Astrocyte (in vitro differentiated cells and primary cell): ENCODE measurements at regions not wholly inside any gene's neighbourhood (a gene's known extent, or its start where the extent isn't known, plus 50 kb on each side); places are given as distances from the start of the nearest gene placed in this dataset.

ENCODE experiments used
- CTCF ChIP-seq: IDR thresholded peaks from 2 replicates; pipeline ENCODE4 v1.5.1; 2011; ENCODE audit warnings: low read depth, mild to moderate bottlenecking, inconsistent platforms, low read length, moderate library complexity; ENCODE audit not compliant: insufficient read depth
- EZH2 ChIP-seq: IDR thresholded peaks from 2 replicates; pipeline ENCODE4 v1.6.1; 2012; ENCODE audit warnings: mild to moderate bottlenecking, low read length, inconsistent platforms; ENCODE audit not compliant: insufficient read depth

GRCh38 chr7:24637706-24638105, 64.5 kb downstream of the PALS2 start:
- TF ChIP-seq CTCF (no peak), EZH2 (no peak)
